ENCODE measurements at regions not wholly inside any gene's neighbourhood (a gene's known extent, or its start where the extent isn't known, plus 50 kb on each side); places are given as distances from the start of the nearest gene placed in this dataset.

DNA sequence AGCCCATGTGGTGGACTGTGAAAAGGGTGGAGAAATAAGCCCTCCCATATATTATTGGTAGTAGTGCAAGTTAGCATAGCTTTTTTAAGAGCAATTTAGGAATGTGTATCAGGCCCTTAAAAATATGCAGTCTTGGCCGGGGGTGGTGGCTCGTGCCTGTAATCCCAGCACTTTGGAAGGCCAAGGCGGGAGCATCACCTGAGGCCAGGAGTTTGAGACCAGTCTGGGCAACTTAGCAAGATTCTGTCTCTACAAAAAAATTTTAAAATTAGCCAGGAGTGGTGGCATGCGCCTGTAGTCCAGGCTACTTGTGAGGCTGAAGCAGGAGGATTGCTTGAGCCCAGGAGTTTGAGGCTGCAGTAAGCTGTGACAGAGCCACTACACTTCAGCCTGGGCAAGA lies 64.2 kb upstream of the BCAT1 start:
- TF ChIP-seq, protein P1, sequence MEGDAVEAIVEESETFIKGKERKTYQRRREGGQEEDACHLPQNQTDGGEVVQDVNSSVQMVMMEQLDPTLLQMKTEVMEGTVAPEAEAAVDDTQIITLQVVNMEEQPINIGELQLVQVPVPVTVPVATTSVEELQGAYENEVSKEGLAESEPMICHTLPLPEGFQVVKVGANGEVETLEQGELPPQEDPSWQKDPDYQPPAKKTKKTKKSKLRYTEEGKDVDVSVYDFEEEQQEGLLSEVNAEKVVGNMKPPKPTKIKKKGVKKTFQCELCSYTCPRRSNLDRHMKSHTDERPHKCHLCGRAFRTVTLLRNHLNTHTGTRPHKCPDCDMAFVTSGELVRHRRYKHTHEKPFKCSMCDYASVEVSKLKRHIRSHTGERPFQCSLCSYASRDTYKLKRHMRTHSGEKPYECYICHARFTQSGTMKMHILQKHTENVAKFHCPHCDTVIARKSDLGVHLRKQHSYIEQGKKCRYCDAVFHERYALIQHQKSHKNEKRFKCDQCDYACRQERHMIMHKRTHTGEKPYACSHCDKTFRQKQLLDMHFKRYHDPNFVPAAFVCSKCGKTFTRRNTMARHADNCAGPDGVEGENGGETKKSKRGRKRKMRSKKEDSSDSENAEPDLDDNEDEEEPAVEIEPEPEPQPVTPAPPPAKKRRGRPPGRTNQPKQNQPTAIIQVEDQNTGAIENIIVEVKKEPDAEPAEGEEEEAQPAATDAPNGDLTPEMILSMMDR (IDR thresholded peaks at IDR 0.05) = no peak
- TF ChIP-seq POLR2A (IDR thresholded peaks at IDR 0.05) = no peak

All from heart left ventricle (tissue), 13 donors.